H1 (cell line): ENCODE measurements at regions not wholly inside any gene's neighbourhood (a gene's known extent, or its start where the extent isn't known, plus 50 kb on each side); places are given as distances from the start of the nearest gene placed in this dataset.

ENCODE experiments used
- CTCF ChIA-PET: fragments of 300-600 bp; sonication (Branson Sonifier 250); formaldehyde crosslinking; loops from one replicate; lab custom pipeline; 2021; ENCODE audit not compliant: partially characterized antibody; lab: Charles Lee
- POLR2A ChIA-PET: fragments of 300-600 bp; sonication (Branson Sonifier 250); formaldehyde crosslinking; loops from one replicate; lab custom pipeline; 2021; ENCODE audit warnings: inconsistent platforms; ENCODE audit not compliant: partially characterized antibody; lab: Charles Lee
- DNase-seq, 2 experiments: peaks; one replicate each; pipeline versions ENCODE4 v3.0.0 to v3.0.0-alpha.2; 2010 to 2022; ENCODE audit warnings: low spot score in 2 of 2, low read depth in 1 of 2, mixed read lengths in 1 of 2
- FAIRE-seq: peaks from 2 replicates; lab custom pipeline; 2011; peaks lifted over from hg19 to GRCh38; lab: Jason Lieb, UNC
- H2AFZ ChIP-seq: 2 replicates; pipeline ENCODE4 v1.8.1; 2012; ENCODE audit warnings: low read length, inconsistent platforms
- H2AK5ac ChIP-seq: 2 replicates; pipeline ENCODE4 v1.6.1; 2013; ENCODE audit warnings: low read depth, low read length
- H2BK120ac ChIP-seq: replicated peaks from 2 replicates; pipeline ENCODE3; 2013; ENCODE audit warnings: low read depth, low read length, inconsistent platforms
- H2BK12ac ChIP-seq: 2 replicates; pipeline ENCODE4 v1.6.1; 2013; ENCODE audit warnings: low read depth, low read length
- H2BK15ac ChIP-seq: 2 replicates; pipeline ENCODE4 v1.6.1; 2013; ENCODE audit warnings: low read length
- H2BK20ac ChIP-seq: 2 replicates; pipeline ENCODE4 v1.6.1; 2013; ENCODE audit warnings: low read length
- H2BK5ac ChIP-seq: 2 replicates; pipeline ENCODE4 v1.6.1; 2013; ENCODE audit warnings: low read depth, low read length
- H3K14ac ChIP-seq: 2 replicates; pipeline ENCODE4 v1.6.1; 2013; ENCODE audit warnings: inconsistent platforms; ENCODE audit not compliant: insufficient read length
- H3K18ac ChIP-seq: 2 replicates; pipeline ENCODE4 v1.6.1; 2013; ENCODE audit warnings: low read length; ENCODE audit errors: extremely low read depth
- H3K23ac ChIP-seq: 2 replicates; pipeline ENCODE4 v1.6.1; 2013; ENCODE audit warnings: inconsistent platforms; ENCODE audit not compliant: insufficient read length
- H3K23me2 ChIP-seq: 2 replicates; pipeline ENCODE4 v1.6.1; 2013; ENCODE audit warnings: low read depth, low read length
- H3K27ac ChIP-seq: 2 replicates; pipeline ENCODE4 v1.6.1; 2011; ENCODE audit warnings: low read depth, low read length, inconsistent platforms
- H3K27me3 ChIP-seq, 4 experiments: replicated peaks in 1 of 4; 1 replicate in 1 of 4; 2 replicates in 3 of 4; pipeline versions ENCODE4 v1.6.1 to v1.8.1; 2011 to 2013; ENCODE audit warnings: low read length in 3 of 4, mild to moderate bottlenecking in 3 of 4, inconsistent platforms in 2 of 4, mixed read lengths in 2 of 4, moderate library complexity in 1 of 4; ENCODE audit not compliant: control insufficient read depth in 3 of 4, insufficient read depth in 3 of 4; ENCODE audit errors: extremely low read depth in 1 of 4
- H3K36me3 ChIP-seq, 4 experiments: 2 replicates each; pipeline versions ENCODE4 v1.6.1 to v1.8.1; 2011 to 2013; ENCODE audit warnings: mild to moderate bottlenecking in 4 of 4, low read length in 3 of 4, moderate library complexity in 2 of 4, control low read depth in 1 of 4, inconsistent platforms in 1 of 4; ENCODE audit not compliant: insufficient read depth in 4 of 4, control insufficient read depth in 2 of 4
- H3K4ac ChIP-seq: replicated peaks from 2 replicates; pipeline ENCODE3; 2013; ENCODE audit warnings: low read length, low read depth, mixed read lengths, inconsistent platforms; ENCODE audit not compliant: insufficient read length
- H3K4me1 ChIP-seq, 4 experiments: replicated peaks in 1 of 4; 1 replicate in 1 of 4; 2 replicates in 3 of 4; pipeline versions ENCODE4 v1.6.1 to v1.8.1; 2011 to 2013; ENCODE audit warnings: low read length in 3 of 4, inconsistent platforms in 2 of 4, mixed read lengths in 1 of 4; ENCODE audit not compliant: insufficient read depth in 4 of 4, control insufficient read depth in 3 of 4
- H3K4me2 ChIP-seq, 2 experiments: 2 replicates each; pipeline versions ENCODE4 v1.6.1 to v1.8.1; 2011 to 2013; ENCODE audit warnings: low read depth in 2 of 2, low read length in 2 of 2, control low read depth in 1 of 2, inconsistent platforms in 1 of 2, mild to moderate bottlenecking in 1 of 2; ENCODE audit not compliant: insufficient read depth in 1 of 2
- H3K4me3 ChIP-seq, 4 experiments: fragments of 200-600, 300-600 bp in 1 of 4; sonication (generic), shearing (Covaris generic), sonication (Bioruptor Twin) in 1 of 4; 2 replicates each; pipeline versions ENCODE4 v1.5.1 to v1.8.1; 2011 to 2016; ENCODE audit warnings: low read length in 4 of 4, low read depth in 3 of 4, control low read depth in 2 of 4, inconsistent platforms in 2 of 4, mild to moderate bottlenecking in 2 of 4, mixed read lengths in 1 of 4, moderate library complexity in 1 of 4; ENCODE audit not compliant: insufficient read depth in 2 of 4; ENCODE audit errors: extremely low read depth in 1 of 4
- H3K56ac ChIP-seq: replicated peaks from 2 replicates; pipeline ENCODE3; 2013; ENCODE audit warnings: low read depth, mild to moderate bottlenecking, mixed read lengths, low read length, inconsistent platforms; ENCODE audit not compliant: insufficient read length
- H3K79me1 ChIP-seq: 2 replicates; pipeline ENCODE4 v1.6.1; 2013; ENCODE audit warnings: low read depth, low read length, control low read depth
- H3K79me2 ChIP-seq, 2 experiments: 2 replicates each; pipeline versions ENCODE4 v1.6.1 to v1.8.1; 2012 to 2013; ENCODE audit warnings: low read length in 2 of 2, mild to moderate bottlenecking in 2 of 2, inconsistent platforms in 1 of 2; ENCODE audit not compliant: insufficient read depth in 2 of 2, control insufficient read depth in 1 of 2
- H3K9ac ChIP-seq, 4 experiments: replicated peaks in 1 of 4; 1 replicate in 1 of 4; 2 replicates in 3 of 4; pipeline versions ENCODE4 v1.6.1 to v1.8.1; 2011 to 2013; ENCODE audit warnings: low read depth in 3 of 4, low read length in 3 of 4, control low read depth in 2 of 4, mild to moderate bottlenecking in 2 of 4, moderate library complexity in 2 of 4, inconsistent platforms in 1 of 4; ENCODE audit errors: extremely low read depth in 1 of 4
- H3K9me3 ChIP-seq, 2 experiments: 2 replicates each; pipeline versions ENCODE4 v1.6.1 to v1.8.1; 2012 to 2013; ENCODE audit warnings: mild to moderate bottlenecking in 2 of 2, moderate library complexity in 2 of 2, control low read depth in 1 of 2, inconsistent platforms in 1 of 2, low read depth in 1 of 2, low read length in 1 of 2, mixed read lengths in 1 of 2; ENCODE audit not compliant: insufficient read depth in 2 of 2
- H4K20me1 ChIP-seq, 2 experiments: replicated peaks in 1 of 2; 2 replicates each; pipeline versions ENCODE3 to v1.8.1; 2011 to 2013; ENCODE audit warnings: inconsistent platforms in 2 of 2, low read length in 2 of 2, mild to moderate bottlenecking in 1 of 2; ENCODE audit not compliant: insufficient read depth in 2 of 2, control insufficient read depth in 1 of 2
- H4K5ac ChIP-seq: 2 replicates; pipeline ENCODE4 v1.6.1; 2013; ENCODE audit warnings: low read length, low read depth, mixed read lengths, inconsistent platforms; ENCODE audit not compliant: insufficient read length
- H4K8ac ChIP-seq: 2 replicates; pipeline ENCODE4 v1.8.0; 2013; ENCODE audit warnings: mild to moderate bottlenecking, moderate library complexity, low read length, inconsistent platforms; ENCODE audit not compliant: insufficient read depth; ENCODE audit errors: extremely low read depth
- H4K91ac ChIP-seq: replicated peaks from 2 replicates; pipeline ENCODE3; 2013; ENCODE audit warnings: low read length, mixed read lengths, inconsistent platforms; ENCODE audit not compliant: insufficient read length
- ASH2L ChIP-seq: fragments of 200-600, 300-600 bp; sonication (generic); IDR thresholded peaks from one replicate; pipeline ENCODE4 v1.7.1; 2017; ENCODE audit warnings: low read length
- CHD2 ChIP-seq: IDR thresholded peaks from 2 replicates; pipeline ENCODE4 v1.6.1; 2012; ENCODE audit warnings: low read length, improper control_type of control experiment
- CTBP2 ChIP-seq: IDR thresholded peaks from 2 replicates; pipeline ENCODE4 v1.7.0; 2011; ENCODE audit warnings: borderline replicate concordance, mild to moderate bottlenecking, moderate library complexity, mixed read lengths, low read length; ENCODE audit not compliant: insufficient read depth, insufficient read length
- EZH2 ChIP-seq: fragments of 200-600 bp; sonication (generic); IDR thresholded peaks from 2 replicates; pipeline ENCODE4 v1.7.1; 2012; ENCODE audit warnings: low read depth, mild to moderate bottlenecking, moderate library complexity, low read length, inconsistent platforms; ENCODE audit not compliant: severe bottlenecking
- JUND ChIP-seq: IDR thresholded peaks from 2 replicates; pipeline ENCODE4 v1.6.1; 2011; ENCODE audit warnings: mild to moderate bottlenecking, improper control_type of control experiment, low read length
- KDM5A ChIP-seq: fragments of 200-600 bp; IDR thresholded peaks from 2 replicates; pipeline ENCODE4 v1.7.1; 2012; ENCODE audit warnings: mild to moderate bottlenecking, low read length, inconsistent platforms, mixed read lengths
- NRF1 ChIP-seq: IDR thresholded peaks from 2 replicates; pipeline ENCODE4 v1.6.1; 2011; ENCODE audit warnings: mild to moderate bottlenecking, low read depth, low read length, improper control_type of control experiment
- POLR2AphosphoS5 ChIP-seq: IDR thresholded peaks from 2 replicates; pipeline ENCODE4 v1.6.1; 2011; ENCODE audit warnings: low read depth, low read length
- SAP30 ChIP-seq: fragments of 300-600 bp; sonication (generic); IDR thresholded peaks from 2 replicates; pipeline ENCODE4 v1.7.1; 2012; ENCODE audit warnings: low read length, moderate library complexity, mild to moderate bottlenecking, inconsistent platforms; ENCODE audit not compliant: insufficient read depth, insufficient replicate concordance
- SIN3A ChIP-seq, 2 experiments: IDR thresholded peaks in 1 of 2; conservative IDR thresholded peaks in 1 of 2; 2 replicates each; pipeline ENCODE4 v1.6.1; 2011 to 2012; ENCODE audit warnings: low read length in 2 of 2, improper control_type of control experiment in 1 of 2, low read depth in 1 of 2, mild to moderate bottlenecking in 1 of 2
- SIRT6 ChIP-seq: IDR thresholded peaks from one replicate; pipeline ENCODE4 v1.7.1; 2012; ENCODE audit warnings: low read length, inconsistent platforms
- SIX5 ChIP-seq: IDR thresholded peaks from 2 replicates; pipeline ENCODE4 v1.6.1; 2011; ENCODE audit warnings: mild to moderate bottlenecking, low read depth, low read length
- SP1 ChIP-seq: IDR thresholded peaks from 2 replicates; pipeline ENCODE4 v1.6.1; 2011; ENCODE audit warnings: low read depth, low read length
- SUZ12 ChIP-seq: fragments of 200-600 bp; sonication (generic); IDR thresholded peaks from 2 replicates; pipeline ENCODE4 v1.6.1; 2012; ENCODE audit warnings: mild to moderate bottlenecking, inconsistent platforms, low read length, moderate library complexity, mixed read lengths
- TEAD4 ChIP-seq: IDR thresholded peaks from 2 replicates; pipeline ENCODE4 v1.6.1; 2012; ENCODE audit warnings: low read depth, low read length, inconsistent platforms, mixed read lengths
- YY1 ChIP-seq: IDR thresholded peaks from 2 replicates; pipeline ENCODE4 v1.6.1; 2011; ENCODE audit warnings: low read depth, mild to moderate bottlenecking, low read length
- ZNF274 ChIP-seq: IDR thresholded peaks from 2 replicates; pipeline ENCODE4 v1.7.0; 2012; ENCODE audit warnings: low read length, borderline replicate concordance; ENCODE audit errors: extremely low read depth
- WGBS, 2 experiments: shearing (Covaris generic) in 1 of 2; methylation state at CpG; one replicate each; pipeline versions ENCODE4 v1.1.6 to v1.1.7; 2013 to 2015; ENCODE audit warnings: low lambda C conversion rate in 2 of 2, mixed read lengths in 2 of 2, inconsistent platforms in 1 of 2, low coverage in 1 of 2, missing lambda C conversion rate in 1 of 2; ENCODE audit not compliant: insufficient replicate concordance in 2 of 2, insufficient coverage in 1 of 2, insufficient read length in 1 of 2; ENCODE audit errors: extremely low coverage in 1 of 2, missing lambda C conversion rate in 1 of 2; 5-methylcytosine and 5-hydroxymethylcytosine counted together

GRCh38 chr14:71250347-71250746 is 343.1 kb downstream of the PCNX1 start:
- Histone ChIP-seq H3K14ac (no peak overlapping the region), H3K9ac (no peak overlapping the region), H3K4me1 (no peaks in the 10 kb centered on the region), H3K9me3 (no peaks in the 10 kb centered on the region; a peak in 1 of 4 replicates), H2AK5ac (no peak overlapping the region), H2BK15ac (no peak overlapping the region), H2AFZ (no peak overlapping the region), H2BK120ac (no peak overlapping the region), H3K18ac (no peak overlapping the region), H3K4me3 (no peak overlapping the region), H3K27me3 (no peaks in the 10 kb centered on the region), H3K79me2 (no peaks in the 10 kb centered on the region), H2BK20ac (no peak overlapping the region), H3K4me2 (no peak overlapping the region), H3K36me3 (no peaks in the 10 kb centered on the region), H3K56ac (no peak overlapping the region), H4K20me1 (no peaks in the 10 kb centered on the region), H3K23ac (no peak overlapping the region), H2BK5ac (no peak overlapping the region), H3K4ac (no peak overlapping the region), H3K23me2 (no peaks in the 10 kb centered on the region), H3K27ac (no peak overlapping the region), H4K91ac (no peak overlapping the region), H4K5ac (no peak overlapping the region), H3K79me1 (no peaks in the 10 kb centered on the region), H4K8ac (no peak overlapping the region), H2BK12ac (no peak overlapping the region)
- FAIRE-seq = no peak
- ChIA-PET CTCF (no interaction called here), POLR2A (no interaction called here)
- TF ChIP-seq YY1 (no peak), SIN3A (conservative IDR thresholded peaks at IDR 0.05 in 1 of 2, IDR thresholded peaks at IDR 0.05 in 1 of 2; ENCODE audit: low read depth in 1 of 2, low read length in 2 of 2) (no peak), NRF1 (no peak), SAP30 (no peak), KDM5A (no peak), CHD2 (no peak), SIX5 (no peak), ZNF274 (no peak), SIRT6 (no peak), POLR2AphosphoS5 (no peak), EZH2 (no peak), JUND (no peak), SP1 (no peak), ASH2L (no peak), CTBP2 (no peak), TEAD4 (no peak), SUZ12 (no peak)
- 85% methylated on average over 2 of the region's 2 CpGs; no CpG with 5 or more reads in 1 of the 2 experiments for WGBS, 2 experiments
- DNase-seq = no peak
